HG02610 (cell line): ENCODE measurements at regions not wholly inside any gene's neighbourhood (a gene's known extent, or its start where the extent isn't known, plus 50 kb on each side); places are given as distances from the start of the nearest gene placed in this dataset.
"Not testable (repeated sequence)": the region's sequence is repeated elsewhere in the genome, so short reads cannot be mapped to it uniquely, and the experiment has no call there.

ENCODE experiments used
- ATAC-seq: cut with Tn5 transposase; IDR thresholded peaks from one replicate; pipeline ENCODE4 v1.9.1; 2021; ENCODE audit warnings: mild to moderate bottlenecking, moderate library complexity; ENCODE audit not compliant: unreplicated experiment

- no peak for ATAC-seq
These were observed 2153.4 kb upstream of the RAG2 start for GRCh38 chr11:38751421-38751820.

GRCh38 chr11:38746516-38746915, 2148.5 kb upstream of the RAG2 start:
- not testable (repeated sequence) for ATAC-seq

- no peak for ATAC-seq
These were observed 2125.3 kb upstream of the RAG2 start for GRCh38 chr11:38723361-38723760.

DNA sequence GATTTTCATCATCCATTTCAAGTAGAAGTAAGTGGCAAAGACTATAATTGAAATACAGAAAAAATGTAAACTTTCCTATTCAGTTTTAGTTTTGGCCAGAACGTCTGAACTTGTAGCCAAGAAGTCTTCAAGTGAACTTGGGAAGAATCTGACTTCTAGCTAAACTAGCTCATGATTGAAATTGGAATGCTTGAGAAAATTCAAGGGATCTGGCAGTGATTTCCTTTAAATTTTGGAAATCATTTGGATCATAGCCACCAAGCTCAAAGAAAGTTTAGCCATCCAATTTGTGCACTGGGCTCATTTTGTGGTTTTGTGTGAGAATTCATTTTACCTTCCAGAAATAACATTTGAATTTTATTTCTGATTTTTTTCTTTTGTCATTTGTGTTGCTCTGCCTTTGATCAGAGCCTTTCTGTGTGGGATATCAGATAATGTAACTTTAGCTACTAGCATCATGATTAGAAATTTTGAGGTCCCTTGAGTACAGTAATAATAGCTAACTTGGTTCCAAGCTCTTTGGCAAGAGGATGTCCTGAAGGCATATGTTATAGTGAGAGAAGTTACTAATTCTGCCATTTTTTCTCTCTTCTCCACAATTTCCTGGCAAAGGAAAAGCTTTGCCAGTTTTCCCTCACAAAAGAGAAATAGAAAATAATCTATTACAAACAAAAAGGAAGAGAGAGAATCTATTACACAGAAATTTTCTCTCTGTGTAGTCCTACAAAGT, 2123.7 kb upstream of the RAG2 start:
- no peak for ATAC-seq

DNA sequence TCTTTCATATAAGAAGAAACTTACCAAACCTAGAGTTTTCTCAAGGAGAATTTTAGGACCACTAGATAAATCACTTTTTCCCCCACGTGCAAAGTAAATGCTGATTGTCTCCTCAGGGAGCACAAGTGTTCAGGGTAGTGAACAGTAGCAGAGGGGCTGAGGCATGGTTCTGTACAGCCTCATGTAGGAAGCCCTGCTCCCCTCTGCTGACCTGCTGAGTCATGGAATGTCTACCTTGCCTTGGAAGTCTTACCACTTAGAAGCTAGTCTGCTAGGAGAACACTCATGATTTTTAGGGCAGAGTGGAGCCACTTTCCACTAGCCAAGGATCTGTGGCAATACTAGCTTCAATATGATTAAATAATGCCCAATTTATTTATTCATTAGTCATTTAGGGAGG, 2120.6 kb upstream of the RAG2 start:
- no peak for ATAC-seq

GRCh38 chr11:38718049-38718448, 2120.0 kb upstream of the RAG2 start:
- ATAC-seq = no peak

- no peak for ATAC-seq
These were observed 2113.1 kb upstream of the RAG2 start for GRCh38 chr11:38711110-38711509.

GRCh38 chr11:38710262-38710661, 2112.2 kb upstream of the RAG2 start:
- ATAC-seq = no peak

DNA sequence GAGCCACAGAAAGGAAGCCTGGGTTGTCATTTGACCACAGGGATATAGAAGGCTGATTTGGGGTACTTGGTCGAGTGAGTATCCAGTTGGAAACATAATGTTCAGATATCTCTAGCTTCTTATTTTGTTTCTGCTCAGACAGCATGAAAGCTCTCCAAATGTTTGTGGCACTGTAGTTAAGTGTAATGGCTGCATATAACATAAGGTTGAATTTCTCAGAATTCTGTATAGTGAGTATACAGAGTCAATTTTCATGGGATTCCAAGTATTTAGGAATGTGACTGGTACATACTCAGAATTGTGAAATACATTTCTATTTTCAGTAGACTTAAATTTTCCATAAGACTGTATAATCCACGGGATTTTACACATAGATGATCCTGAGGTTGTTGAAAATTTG, 2102.1 kb upstream of the RAG2 start:
- no peak for ATAC-seq

GRCh38 chr11:38693306-38693705, 2095.3 kb upstream of the RAG2 start:
- no peak for ATAC-seq

- not testable (repeated sequence) for ATAC-seq
These were observed 2092.2 kb upstream of the RAG2 start for GRCh38 chr11:38690211-38690610.

GRCh38 chr11:38687008-38687407, 2089.0 kb upstream of the RAG2 start:
- ATAC-seq = no peak

- no peak for ATAC-seq
These were observed 2085.4 kb upstream of the RAG2 start for GRCh38 chr11:38683484-38683883.

- no peak for ATAC-seq
These were observed 2082.7 kb upstream of the RAG2 start for GRCh38 chr11:38680746-38681145.

DNA sequence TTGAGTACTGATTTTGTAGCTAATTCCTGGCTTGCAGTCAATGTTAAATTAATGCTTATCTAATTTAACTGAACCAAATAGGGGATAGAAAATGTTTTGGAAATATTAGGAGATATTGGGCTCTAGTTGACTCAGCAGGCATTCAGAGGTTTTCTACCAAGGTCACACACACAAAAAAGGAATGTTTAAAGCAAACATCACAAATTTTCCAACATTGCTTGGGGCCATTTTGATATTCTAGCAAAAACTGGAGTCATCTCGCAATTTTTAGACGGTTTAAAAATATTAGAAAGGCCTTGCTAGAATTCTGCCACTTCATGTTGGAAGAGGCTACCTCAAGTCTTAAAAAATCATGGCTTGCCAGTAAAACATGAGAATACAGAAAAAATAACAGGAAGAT, 2082.1 kb upstream of the RAG2 start:
- ATAC-seq = no peak

- ATAC-seq = no peak
These were observed 2074.4 kb upstream of the RAG2 start for GRCh38 chr11:38672445-38672844.

DNA sequence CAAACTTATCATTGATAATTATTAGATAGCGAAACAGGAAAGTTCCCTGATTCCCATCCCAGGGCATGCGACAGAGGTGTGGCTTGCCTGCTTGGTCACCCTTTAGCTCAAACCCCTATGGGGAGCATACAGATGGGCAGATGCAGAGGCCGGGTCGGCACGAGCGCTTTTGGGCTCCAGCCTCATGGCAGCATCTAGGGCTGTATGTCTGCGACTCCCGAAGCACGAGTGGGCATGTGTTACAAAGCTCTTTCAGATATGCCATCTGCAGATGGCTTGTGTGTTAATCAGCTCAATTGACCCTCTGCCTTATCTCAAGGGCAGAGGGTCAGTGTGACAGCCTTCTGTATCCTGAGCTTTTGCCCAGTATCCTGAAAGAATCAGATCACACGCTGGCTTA, 2069.3 kb upstream of the RAG2 start:
- no peak for ATAC-seq

- ATAC-seq = no peak
These were observed 2050.6 kb upstream of the RAG2 start for GRCh38 chr11:38648604-38649003.

DNA sequence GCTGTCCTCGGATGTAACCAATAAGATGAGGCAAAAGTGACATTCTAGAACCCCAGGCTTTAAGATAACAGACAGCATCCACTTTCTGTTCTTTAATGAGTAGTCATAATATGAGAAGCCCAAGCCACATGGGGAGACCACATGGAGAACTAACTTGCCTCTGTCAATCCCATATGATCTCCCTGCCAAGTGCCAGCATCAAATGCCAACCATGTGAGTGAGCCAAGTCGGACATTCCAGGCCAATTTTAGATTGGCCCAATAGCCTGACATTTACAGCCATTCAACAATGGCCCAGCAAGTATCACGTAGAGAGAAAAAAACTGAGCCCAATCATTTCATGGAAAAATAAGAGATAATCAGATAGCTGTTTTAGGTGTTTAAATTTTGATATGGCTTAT, 2048.3 kb upstream of the RAG2 start:
- ATAC-seq = no peak

DNA sequence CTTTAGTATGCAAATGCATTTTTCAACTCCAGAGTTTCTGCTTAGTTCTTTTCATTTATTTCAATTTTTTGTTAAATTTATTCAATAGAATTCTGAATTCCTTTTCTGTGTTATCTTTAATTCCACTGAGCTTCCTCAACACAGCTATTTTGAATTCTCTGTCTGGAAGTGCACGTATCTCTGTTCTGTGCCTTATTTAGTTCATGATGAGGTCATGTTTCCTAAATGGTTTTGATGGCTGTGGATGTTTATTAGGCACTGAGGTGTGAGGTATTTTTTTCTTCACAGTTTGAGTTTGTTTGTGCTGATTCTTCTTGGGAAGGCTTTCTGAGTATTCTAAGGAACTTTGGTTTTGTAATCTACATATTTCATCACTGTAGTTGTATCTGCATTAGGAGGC, 2042.8 kb upstream of the RAG2 start:
- ATAC-seq = no peak

DNA sequence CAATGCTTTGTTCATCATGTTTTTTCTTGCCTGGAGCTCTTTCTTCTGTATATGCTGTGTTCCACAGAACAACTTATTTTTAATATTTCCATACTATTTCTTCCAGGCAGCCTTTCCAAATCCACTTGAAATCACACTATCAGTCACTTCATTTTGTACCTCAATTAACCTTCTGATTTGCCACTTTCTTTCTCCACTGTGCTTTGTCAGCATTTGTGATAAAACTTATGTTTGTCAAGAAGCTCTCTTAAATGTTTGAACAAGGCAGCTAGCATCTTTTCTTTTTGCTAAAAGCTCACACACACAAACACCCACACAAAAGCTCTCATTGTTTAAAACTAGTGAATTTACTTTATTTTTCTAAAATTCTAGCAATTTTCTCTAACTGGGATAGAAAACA, 2014.7 kb upstream of the RAG2 start:
- ATAC-seq = no peak

GRCh38 chr11:38601371-38601770, 2003.3 kb upstream of the RAG2 start:
- ATAC-seq = not testable (repeated sequence)

GRCh38 chr11:38598418-38598817, 2000.4 kb upstream of the RAG2 start:
- no peak for ATAC-seq
